Ecto neural progenitor cell (in vitro differentiated cells): ENCODE measurements at regions not wholly inside any gene's neighbourhood (a gene's known extent, or its start where the extent isn't known, plus 50 kb on each side); places are given as distances from the start of the nearest gene placed in this dataset.
"Not testable (repeated sequence)": the region's sequence is repeated elsewhere in the genome, so short reads cannot be mapped to it uniquely, and the experiment has no call there.

Experiments
- DNase-seq: peaks from one replicate; pipeline ENCODE4 v3.0.0-alpha.2; 2018; ENCODE audit warnings: low spot score

DNA sequence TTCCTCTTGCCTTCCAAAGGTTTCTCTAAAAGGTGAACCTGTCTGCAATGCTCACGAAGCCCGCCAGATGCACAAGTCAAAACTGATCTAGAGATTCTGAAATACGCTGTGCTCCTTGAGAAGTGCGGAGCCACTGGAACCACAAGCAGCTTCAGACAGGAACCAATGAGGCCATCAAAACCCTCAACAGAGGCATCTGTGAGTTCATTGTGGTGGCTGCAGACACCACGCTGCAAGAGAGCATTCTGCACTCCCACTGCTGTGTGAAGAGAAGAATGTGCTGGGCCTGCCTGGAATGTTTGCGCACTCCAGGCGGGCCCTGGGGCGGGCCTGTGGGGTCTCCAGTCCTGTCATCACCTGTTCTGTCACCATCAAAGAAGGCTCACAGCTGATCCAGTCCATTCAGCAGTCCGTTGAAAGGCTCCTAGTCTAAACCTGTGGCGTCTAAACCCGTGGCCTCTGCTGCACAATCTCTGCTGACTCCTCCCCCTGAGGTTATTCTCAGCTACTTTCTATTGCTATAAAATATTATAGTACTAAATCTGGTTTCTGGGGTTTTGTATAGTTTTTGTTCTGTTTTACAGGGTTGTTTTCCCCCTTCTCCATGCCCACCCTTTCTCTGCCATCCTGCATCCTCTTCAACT, 187.4 kb downstream of the FAM72C start:
- DNase-seq = not testable (repeated sequence)

DNA sequence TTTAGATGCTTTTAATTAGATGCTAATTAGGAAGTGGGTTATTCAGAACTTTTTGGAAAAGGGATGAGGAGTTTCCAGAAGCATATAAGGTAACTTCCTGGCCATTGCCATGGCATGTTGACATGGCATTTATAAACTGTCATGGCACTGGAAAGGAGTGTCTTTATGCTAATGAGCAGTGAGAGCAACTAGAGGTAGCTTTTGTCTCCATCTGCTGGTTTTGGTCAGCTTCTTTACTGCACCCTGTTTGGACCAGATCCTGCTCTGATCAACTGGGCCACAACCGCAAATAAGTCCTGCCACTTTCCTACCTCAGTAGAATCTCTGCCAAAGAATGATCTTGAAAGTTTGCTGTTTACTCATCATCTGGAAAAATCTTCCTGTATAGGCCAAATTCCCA, 193.6 kb downstream of the FAM72C start:
- DNase-seq = not testable (repeated sequence)

GRCh38 chr1:143764831-143765230, 207.0 kb downstream of the FAM72C start:
- not testable (repeated sequence) for DNase-seq

DNA sequence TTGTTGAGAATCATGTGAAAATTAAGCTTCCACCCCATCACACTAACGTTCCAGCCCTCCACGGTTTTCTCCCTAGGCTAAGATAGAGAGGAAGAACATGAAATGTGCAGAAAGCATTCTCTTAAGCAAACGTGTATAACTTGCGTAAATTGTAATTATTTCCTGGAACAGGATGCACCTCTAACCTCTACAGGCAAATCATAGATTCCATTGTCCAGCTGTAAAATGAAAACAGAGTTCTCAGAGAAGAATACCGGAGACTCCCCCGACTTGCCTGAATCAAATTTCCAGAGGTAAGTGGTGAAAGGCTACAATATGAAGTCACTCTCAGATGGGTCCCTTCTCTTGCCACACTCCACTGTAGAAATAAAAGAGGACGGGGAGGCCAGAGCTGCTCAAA, 211.4 kb downstream of the FAM72C start:
- not testable (repeated sequence) for DNase-seq

DNA sequence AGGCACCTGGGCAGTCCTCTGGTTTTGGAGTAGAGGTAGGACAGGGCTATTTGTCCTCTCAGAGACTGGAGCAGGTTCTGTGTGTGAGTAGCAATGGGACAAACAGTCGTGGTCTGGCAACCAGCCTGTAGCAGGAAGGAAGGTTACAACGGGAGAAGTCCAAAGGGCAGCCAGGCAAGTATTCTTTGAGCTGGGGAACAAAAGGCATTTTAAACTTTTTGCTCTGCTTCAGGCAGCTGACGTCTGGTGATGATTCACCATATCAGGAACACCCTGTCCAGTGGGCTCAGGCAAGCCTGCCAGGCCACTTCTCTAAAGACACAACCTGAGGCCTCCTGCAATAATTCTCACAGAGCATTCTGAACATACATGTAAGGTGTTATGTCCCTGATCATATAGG, 215.8 kb downstream of the FAM72C start:
- DNase-seq = not testable (repeated sequence)

GRCh38 chr1:143748906-143749305, 222.9 kb downstream of the FAM72C start:
- no peak for DNase-seq

- DNase-seq = no peak
Observed at GRCh38 chr1:143736562-143736961, 235.2 kb downstream of the FAM72C start.

DNA sequence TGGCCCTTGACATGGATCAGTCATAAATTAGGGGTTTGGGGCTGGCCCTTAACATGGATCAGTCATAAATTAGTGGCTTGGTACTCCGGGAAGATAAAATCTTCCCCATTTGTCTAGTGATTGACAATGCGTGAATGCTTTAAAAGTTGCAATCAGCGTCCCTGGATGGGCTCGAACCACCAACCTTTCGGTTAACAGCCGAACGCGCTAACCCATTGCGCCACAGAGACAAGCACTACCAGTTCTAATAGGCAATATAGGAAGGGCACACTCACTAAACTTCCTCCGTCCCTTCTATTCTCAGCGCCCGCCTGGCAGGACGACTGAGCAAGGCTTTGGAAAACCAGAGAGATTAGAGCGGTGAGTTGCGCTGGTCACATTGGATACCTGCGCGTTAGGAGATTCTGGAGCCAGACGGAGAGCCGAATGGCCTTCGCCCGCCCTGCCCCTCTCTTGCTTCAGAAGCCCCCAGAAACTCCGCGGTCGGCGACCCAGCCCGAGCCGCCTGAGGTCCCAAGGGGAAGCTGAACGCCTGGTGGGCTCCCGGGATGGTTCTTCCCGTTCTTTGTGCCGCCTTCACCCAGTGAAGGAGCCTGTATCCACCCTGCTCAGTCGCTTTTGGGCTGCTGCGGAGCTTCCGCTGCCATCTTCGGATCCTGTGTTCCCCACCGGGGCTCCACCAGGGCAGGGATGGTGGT, 235.9 kb downstream of the FAM72C start:
- DNase-seq = no peak

DNA sequence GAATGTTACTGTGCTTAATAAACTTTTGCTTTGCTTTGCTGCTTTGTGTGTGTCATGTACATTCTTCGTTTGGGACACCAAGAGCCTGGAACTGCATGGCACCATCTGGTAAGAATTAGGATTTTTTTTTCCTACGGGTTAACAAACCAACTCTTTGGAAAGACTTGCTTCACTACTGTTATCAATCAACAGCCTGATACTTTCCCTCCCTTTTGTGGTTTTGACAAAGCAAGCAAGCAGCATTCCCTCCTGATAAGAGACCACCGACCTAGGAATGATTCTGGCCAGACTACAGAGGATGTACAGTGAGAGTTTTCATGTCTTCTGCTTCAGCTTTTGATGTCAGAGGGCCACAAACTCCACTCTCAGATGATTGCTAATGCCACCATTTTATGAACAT, 237.5 kb downstream of the FAM72C start:
- DNase-seq = not testable (repeated sequence)

- not testable (repeated sequence) for DNase-seq
Observed at GRCh38 chr1:143730890-143731289, 240.9 kb downstream of the FAM72C start.

DNA sequence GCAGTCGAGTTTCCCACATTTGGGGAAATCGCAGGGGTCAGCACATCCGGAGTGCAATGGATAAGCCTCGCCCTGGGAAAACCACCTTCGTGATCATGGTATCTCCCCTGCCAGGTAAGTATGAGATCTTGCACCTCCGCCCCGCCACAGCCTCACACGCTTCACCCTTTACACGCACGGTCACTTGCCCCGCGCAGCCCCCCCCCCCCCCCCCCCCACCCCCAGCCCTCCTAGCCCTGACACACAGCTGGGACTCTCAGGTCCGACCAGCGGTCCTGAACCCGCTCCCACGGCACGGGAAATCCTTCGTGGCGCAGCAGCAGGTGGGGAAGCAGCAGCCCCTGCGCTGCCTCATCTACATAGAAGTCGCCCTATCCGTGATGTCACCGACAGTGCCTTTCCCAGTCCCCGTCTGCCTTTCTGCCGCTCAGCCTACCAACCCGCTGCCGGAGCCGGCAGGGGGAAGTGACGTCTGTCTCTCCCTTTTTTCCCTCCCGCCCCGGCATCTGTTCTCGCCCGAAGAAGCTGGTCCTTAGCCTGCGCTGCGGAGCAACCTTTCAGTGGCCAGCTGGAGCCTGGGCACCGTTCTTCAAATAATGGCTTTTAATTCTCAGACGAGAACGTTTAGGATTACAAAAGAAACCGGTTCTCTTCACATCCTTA, 242.2 kb downstream of the FAM72C start:
- not testable (repeated sequence) for DNase-seq

DNA sequence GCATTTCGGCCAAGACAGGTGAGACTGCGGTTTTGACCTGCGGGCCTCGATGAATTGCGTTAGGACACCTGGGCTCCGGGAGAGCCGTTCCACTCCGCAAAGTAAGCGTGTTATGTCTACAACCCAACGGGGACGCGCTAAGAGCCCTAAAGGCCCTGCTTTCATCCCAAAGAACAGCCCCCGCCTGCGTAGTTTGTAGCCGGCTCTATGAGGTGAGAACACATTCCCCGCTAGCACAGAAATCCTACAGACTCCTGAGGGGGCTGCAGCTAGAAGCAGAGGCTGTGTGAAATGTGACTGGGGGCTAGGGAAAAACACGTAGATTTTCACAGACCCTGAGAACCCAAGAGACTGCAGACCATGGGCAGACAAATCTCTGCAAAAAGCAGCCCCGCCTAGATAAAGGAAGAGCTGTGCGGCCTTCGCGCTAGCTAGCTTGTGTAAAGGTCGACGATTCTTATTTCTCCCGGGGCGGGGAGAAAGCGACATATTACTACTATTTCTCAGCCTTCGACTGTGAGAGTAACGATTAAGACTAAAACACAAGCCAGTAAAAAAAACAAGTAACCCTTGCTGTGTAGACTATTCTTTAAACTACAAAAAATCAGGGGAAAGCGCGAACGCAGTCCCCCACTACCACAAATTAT, 242.9 kb downstream of the FAM72C start:
- DNase-seq = not testable (repeated sequence)

DNA sequence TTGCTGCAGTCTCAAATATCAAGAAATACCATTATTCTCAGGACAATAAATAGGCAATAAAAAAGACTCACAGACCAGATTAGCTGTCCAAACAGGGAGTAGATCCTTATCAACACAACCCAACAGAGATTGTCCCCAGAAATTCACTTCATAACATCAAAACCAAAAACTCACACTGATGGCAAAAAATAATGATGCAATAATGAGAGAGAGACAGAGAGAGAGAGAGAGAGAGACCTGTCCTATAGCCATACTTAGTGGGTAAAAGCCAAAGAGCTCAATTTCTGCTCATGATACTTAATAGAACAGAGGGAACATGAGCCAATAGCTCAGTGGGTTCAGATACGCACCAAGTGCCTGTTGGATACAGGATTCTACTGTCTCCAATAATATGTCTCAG, 244.5 kb downstream of the FAM72C start:
- no peak for DNase-seq

DNA sequence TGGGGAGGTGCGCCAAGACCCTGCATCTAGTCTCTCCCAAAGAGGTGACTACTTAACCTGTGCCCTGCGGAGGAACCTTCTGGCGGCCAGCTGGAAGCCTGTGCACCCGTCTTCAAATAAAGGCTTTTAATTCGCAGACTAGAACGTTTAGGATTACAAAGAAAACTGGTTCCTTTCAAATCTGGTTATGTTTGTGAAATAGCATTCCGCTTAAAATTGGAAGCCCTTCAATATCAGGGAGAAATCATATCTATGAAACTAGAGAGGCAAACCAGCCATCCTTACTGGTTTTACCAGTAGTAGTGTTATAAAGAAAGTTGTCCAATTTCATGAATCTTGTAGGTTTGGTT, 250.8 kb downstream of the FAM72C start:
- DNase-seq = no peak

DNA sequence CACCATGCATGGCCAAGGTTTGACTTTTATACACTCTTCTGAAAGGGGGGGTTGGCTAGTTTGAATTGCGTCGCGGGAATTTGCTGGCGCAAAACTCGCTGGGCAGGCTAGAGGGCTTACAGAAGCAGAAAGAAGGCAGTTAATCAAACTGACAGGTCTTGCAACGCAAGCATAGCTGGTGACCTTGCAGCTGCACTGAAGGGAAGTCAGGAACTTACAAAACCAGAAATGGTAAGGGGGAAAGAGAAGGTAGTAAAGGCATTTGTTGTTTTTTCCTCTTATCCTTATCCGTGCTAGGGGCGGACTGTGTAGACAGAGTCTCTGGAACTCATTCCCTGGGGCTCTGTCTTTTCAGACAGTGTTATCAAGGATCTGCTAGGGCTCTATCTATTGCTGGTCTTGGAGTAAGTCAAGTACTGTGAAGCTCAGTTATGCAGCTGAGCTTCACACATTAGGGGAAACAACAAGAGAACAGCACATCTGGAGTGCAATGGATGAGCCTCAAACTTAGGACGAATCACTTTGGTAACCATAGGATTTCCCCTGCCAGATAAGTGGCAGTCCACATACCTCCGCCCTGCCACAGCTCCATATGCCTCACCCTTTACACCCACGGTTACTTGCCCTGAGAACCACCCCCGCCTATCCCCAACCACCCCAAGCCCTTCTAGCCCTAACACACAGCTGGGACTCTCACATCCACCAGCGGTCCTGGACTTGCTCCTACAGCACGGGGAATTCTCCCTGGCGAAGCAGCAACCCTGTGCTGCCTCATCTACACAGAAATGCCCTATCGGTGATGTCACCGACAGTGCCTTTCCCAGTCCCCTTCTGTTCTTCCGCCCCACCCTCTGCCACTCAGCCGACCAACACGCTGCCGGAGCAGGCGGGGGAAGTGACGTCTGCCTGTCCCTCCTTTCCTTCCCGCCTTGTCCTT, 251.4 kb downstream of the FAM72C start:
- no peak for DNase-seq

DNA sequence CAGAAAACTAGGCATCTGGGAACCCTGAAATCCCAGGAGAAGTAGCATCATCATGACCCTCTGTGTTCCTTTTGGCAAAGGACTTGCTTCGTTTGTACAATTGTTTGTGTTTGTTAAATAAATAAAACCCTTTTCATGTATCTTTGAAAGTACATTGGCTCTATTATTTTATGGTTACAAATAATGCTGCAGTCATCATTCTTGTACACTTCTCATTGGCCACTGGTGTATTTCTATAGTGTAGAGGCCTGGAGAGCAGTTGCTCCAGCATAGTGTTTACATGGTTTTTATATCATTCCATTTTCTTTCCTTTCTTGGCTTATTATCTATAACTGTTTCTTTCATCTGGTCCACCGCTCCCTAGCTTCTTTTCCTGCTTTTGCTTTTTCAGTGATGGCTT, 253.3 kb downstream of the FAM72C start:
- DNase-seq = no peak

DNA sequence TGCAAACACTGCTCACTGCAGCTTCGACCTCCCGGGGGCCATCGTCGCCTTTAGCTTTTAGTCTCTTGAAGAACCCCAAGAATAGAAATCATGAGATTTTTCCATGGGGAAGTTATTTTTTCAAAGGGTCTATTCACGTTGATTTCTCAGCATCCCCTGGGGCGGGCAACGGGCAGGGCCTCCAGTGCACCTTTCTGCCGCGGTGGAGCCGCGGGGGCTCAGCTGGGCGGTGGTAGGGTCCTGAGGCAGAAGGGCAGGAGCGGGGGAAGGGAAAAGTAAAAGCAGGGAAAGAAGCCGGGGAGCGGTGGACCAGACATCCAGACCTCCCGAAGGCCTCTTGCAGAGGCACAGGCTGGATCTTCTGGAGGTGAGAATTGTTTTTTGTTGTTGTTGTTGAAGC, 253.8 kb downstream of the FAM72C start:
- DNase-seq = no peak

GRCh38 chr1:143717434-143717833, 254.4 kb downstream of the FAM72C start:
- DNase-seq = no peak

- DNase-seq = not testable (repeated sequence)
Observed at GRCh38 chr1:143714913-143715312, 256.9 kb downstream of the FAM72C start.

GRCh38 chr1:143709606-143710259, 262.1 kb downstream of the FAM72C start:
- DNase-seq = not testable (repeated sequence)

DNA sequence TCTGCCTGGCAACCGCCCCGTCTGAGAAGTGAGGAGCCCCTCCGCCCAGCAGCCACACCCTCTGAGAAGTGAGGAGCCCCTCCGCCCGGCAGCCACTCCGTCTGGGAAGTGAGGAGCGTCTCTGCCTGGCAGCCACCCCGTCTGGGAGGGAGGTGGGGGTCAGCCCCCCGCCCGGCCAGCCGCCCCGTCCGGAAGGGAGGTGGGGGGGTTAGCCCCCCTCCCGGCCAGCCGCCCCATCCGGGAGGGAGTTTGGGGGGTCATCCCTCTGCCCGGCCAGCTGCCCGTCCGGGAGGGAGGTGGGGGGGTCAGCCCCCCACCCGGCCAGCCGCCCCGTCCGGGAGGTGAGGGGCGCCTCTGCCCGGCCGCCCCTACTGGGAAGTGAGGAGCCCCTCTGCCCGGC, 269.0 kb downstream of the FAM72C start:
- not testable (repeated sequence) for DNase-seq
